ENCODE measurements at regions not wholly inside any gene's neighbourhood (a gene's known extent, or its start where the extent isn't known, plus 50 kb on each side); places are given as distances from the start of the nearest gene placed in this dataset.

DNA sequence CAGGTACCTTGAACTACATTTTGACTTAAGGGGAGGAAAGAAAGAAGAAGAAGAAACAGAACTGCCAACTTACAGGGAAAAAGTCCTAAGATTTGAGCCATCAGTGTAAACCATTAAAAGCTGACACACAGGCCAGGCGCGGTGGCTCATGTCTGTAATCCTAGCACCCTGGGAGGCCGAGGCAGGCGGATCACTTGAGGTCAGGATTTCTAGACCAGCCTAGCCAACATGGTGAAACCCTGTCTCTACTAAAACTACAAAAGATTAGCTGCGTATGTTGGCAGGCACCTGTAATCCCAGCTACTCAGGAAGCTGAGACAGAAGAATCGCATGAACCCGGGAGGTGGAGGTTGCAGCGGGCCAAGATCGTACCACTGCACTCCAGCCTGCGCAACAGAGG is 389.7 kb upstream of the FAM241A start:
- no peaks in the 10 kb centered on the region for H3K27me3 ChIP-seq
- no peaks in the 10 kb centered on the region for H3K36me3 ChIP-seq
- H3K4me3 ChIP-seq: no peak overlapping the region
- no peak for DNase-seq
- H3K9me3 ChIP-seq: no peaks in the 10 kb centered on the region

DNA sequence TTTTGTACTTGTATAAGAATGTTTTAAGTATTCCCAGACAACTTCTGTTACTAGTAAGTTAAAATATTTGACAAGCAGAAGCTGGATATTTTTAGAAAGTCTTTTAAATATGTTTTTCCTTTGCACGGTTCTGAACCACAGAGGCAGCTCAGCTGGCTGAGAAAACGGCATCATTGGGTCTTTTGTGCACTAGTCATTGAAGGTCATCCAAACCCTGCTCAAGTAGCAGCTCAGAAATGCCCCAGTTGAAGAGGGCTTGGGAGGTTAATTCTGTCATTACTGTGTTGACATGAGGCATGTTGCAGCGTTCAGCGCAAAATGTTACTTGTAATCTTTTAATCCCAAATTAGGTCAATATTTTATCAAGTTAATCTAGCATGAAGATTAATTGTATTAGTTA is 383.7 kb upstream of the FAM241A start:
- H3K9me3 ChIP-seq: no peaks in the 10 kb centered on the region
- no peak overlapping the region for H3K4me3 ChIP-seq
- H3K27me3 ChIP-seq: no peaks in the 10 kb centered on the region
- H3K36me3 ChIP-seq: no peaks in the 10 kb centered on the region
- DNase-seq: no peak

DNA sequence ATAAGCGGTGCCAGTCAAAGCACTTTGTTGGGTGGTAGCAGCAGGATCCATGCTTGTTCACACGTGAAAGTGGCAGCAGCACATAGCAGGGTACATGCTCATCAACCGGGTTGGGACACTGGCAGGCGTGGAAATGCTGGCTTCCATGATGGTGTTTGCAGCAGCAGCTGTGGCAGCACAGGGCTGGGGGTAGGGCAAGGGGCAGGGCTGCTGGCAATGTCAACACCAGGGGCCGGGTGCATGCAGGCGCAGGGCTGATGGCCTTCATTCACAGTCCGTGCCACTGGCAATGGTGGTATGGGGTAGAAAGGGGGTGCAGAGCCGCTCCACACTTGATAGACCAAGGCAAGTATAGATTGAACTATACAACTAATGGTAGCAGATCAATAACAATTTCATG is 374.7 kb upstream of the FAM241A start:
- Histone ChIP-seq H3K36me3 (no peaks in the 10 kb centered on the region), H3K4me3 (no peak overlapping the region), H3K9me3 (no peaks in the 10 kb centered on the region), H3K27me3 (no peaks in the 10 kb centered on the region)
- no peak for DNase-seq

DNA sequence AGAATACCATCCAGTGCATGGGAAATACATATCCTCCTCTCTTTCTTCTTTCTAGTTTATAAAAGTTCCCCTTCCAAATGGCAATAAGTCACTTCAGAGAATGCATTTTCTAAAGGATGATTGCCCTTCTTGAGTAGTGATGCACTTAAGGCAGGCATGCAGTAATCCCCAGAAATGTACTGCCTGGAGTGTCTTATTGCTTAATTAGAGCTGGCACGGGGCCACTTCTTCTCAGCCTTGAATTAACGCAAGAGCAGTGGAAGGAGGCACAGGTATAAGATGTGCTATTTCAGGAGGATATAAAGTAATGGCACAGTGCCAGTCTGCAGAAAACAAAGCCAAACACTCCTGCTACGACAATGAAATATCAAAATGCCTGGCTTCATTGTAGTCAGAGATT is 371.4 kb upstream of the FAM241A start:
- DNase-seq: no peak
- H3K9me3 ChIP-seq: no peaks in the 10 kb centered on the region
- H3K27me3 ChIP-seq: no peaks in the 10 kb centered on the region
- no peak overlapping the region for H3K4me3 ChIP-seq
- no peaks in the 10 kb centered on the region for H3K36me3 ChIP-seq

DNA sequence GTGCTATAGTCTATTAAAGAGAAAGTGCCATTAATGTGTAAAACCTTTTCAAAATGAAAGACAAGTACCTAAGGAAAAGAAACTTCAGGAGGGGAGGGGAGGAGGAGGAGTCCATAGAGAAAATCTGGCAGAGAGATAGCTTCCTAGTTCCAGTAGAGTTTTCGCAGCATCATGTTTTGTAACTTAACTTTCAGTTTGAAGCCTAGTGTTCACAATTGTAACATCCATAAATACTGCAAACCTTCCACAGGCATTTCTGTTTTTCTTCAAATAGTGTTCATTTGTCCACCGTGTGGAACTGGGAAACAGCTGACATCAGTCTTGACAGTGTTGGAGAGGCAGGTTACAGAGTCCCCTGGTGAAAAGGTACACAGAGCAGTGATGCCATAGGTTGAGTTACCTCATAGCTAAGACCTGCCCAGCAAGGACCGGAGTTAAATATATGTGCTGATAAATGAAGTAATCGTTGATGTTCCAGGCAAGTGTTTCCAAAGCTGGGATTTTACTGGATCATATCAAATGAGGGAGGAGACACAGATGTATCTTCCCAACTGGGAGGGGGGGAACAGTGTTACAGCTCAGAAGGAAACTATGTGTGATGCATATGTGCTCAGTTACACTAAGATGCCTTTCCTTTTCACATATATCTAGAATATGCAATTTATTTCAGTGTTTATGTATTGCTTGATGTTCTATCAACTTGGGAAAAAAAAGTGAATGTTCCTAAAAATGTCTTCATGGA is 369.5 kb upstream of the FAM241A start:
- no peaks in the 10 kb centered on the region for H3K27me3 ChIP-seq
- no peak for DNase-seq
- no peaks in the 10 kb centered on the region for H3K9me3 ChIP-seq
- no peaks in the 10 kb centered on the region for H3K36me3 ChIP-seq
- no peak overlapping the region for H3K4me3 ChIP-seq

DNA sequence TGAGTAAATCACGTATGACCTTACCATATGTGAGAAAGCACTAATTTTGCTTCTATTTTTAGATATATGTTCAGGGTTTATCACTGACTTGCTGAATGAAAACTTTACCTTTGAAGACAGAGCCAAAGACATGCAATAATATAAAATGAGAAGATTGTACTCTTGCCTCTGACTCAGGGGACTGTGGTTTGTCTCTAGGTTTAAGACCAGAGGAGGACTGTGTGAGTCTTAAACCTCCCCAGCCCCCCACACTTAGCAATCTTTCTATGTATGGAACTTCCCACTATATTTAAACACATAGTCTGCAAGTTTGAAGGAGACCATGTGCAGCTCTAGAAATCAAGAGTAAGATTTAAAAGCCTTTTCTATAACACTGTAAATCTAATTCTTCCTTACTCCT is 368.7 kb upstream of the FAM241A start:
- DNase-seq: no peak
- no peaks in the 10 kb centered on the region for H3K27me3 ChIP-seq
- H3K9me3 ChIP-seq: no peaks in the 10 kb centered on the region
- H3K4me3 ChIP-seq: no peak overlapping the region
- no peaks in the 10 kb centered on the region for H3K36me3 ChIP-seq

DNA sequence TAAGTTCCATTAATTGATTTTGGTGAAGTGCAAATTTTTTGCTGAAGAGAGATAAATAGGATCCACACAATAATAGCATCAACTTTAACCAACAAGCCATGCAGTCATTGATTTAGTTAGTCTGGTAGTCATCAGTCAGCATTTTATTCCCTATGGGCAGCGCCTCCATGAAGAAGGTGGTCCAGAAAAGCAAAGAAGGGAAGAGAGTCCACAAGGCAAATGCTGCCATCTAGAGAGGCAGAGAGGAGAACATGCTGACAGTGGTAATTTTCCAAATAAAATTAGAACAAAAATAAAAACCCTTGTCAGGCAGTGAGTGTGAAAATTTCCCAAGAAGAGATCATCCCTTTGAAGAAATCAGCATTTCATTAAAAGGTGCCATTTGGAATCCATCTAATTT is 366.7 kb upstream of the FAM241A start:
- Histone ChIP-seq H3K36me3 (no peaks in the 10 kb centered on the region), H3K27me3 (no peaks in the 10 kb centered on the region)
- DNase-seq: no peak

DNA sequence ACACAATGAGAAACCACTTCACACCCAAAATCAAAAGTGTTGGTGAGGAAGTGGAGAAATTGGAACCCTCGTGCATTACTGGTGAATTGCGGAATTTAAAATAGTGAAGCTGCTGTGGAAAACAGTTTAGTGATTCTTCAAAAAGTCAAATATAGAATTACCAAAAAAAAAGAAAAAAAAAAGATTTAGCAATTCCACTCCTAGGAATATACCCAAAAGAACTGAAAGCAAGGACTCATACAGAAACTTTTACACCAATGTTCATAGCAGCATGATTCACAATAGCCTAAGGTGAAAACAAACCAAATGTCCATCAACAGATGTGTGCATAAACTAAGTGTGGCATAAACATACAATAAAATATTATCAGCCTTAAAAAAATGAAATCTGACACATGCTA is 364.3 kb upstream of the FAM241A start:
- no peaks in the 10 kb centered on the region for H3K27me3 ChIP-seq
- H3K36me3 ChIP-seq: no peaks in the 10 kb centered on the region
- no peak for DNase-seq
- H3K4me3 ChIP-seq: no peak overlapping the region
- H3K9me3 ChIP-seq: no peaks in the 10 kb centered on the region

More for the DNA sequence above, 366.7 kb upstream of the FAM241A start:
- Histone ChIP-seq H3K9me3 (no peaks in the 10 kb centered on the region), H3K4me3 (no peak overlapping the region)

DNA sequence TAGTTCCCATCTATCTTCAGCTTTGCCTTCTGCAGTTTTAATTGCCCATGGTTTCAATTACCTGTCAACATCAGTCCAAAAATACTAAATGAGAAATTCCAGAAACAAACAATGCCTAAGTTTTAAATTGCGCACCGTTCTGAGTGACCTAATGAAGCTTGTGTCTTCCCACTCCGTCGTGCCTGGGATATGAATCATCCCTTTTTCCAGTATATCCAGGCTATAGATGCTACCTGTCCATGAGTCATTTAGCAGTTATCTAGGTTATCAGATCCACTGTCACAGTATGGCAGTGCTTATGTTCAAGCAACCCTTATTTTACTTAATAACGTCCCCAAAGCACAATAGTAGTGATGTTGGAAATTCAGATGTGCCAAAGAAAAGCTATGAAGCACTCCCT is 363.6 kb upstream of the FAM241A start:
- Histone ChIP-seq H3K9me3 (no peaks in the 10 kb centered on the region), H3K4me3 (no peak overlapping the region), H3K36me3 (no peaks in the 10 kb centered on the region), H3K27me3 (no peaks in the 10 kb centered on the region)
- DNase-seq: no peak

DNA sequence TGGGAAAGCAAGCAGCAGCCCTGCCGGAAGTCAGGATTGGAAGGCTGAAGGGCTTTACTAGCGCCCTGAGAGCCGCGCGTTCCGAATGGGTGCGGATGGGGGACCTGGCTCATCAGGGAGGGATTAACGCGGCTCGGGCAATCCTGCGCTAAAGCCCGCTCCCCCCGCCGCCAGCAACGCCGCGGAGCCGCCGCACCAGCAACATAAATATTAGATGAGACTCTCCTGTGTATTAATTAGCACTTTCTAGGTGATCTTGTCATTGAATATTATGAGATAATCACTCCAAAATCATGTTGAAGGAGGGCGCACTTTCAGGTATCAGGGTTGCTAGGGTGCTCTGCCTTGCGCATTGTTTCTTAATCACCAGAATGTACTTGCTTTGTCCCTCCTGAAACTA is 357.2 kb upstream of the FAM241A start:
- Histone ChIP-seq H3K36me3 (no peaks in the 10 kb centered on the region), H3K27me3 (no peaks in the 10 kb centered on the region), H3K9me3 (no peaks in the 10 kb centered on the region), H3K4me3 (no peak overlapping the region)
- no peak for DNase-seq

DNA sequence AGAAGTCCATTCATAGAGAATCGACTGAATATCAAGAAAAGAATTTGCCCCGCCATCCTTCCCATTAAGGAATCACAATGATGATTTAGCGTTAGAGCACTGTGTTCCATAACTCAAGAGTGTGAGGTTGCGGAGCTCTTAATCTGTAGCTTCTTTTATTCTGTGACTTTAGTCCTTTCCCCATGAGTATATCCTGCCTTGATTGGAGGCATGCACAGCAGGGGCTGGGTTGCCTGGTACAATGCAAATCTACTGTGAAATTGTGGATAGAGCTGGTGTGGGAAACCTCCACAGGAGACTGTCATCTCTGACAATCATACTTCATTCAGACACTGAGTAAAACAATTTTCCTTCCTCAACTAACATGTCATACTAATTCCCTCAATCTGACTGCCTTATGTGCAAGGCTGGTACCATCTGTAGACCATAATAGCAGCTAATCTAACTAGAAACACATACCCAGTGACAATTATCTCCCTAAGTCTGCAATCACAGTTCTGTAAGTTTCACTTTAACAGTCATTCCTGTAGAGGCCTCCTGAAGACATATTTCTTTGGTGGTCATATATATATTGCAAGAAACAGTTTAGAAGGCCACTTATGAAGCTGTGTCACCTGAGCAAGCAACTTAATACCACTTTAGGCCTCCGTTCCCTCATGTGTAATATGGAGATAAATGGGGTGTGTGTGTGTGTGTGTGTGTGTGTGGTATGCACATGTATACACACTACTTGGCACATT is 355.2 kb upstream of the FAM241A start:
- Histone ChIP-seq H3K36me3 (no peaks in the 10 kb centered on the region), H3K9me3 (no peaks in the 10 kb centered on the region), H3K4me3 (no peak overlapping the region), H3K27me3 (no peaks in the 10 kb centered on the region)
- DNase-seq: no peak

DNA sequence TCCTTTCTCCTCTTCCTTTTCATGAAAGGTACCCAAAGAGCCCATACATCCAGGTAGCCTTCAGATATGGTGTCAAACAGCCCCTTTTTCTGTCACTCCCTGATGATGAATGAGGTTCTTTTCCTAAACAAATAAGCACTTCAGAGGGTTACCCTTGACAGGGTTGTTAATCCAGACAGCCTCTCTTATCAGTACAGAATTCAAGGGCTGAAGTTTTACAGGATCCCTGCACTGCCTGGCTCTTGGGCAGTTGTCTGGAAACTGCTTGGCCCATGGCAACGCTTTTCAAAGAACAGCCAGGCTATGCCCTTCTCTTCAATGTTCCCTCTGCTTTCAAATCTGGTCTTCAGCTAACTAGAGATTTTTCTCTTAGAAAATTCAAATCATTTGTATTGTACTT is 352.6 kb upstream of the FAM241A start:
- DNase-seq: no peak
- H3K36me3 ChIP-seq: no peaks in the 10 kb centered on the region
- no peaks in the 10 kb centered on the region for H3K9me3 ChIP-seq
- H3K4me3 ChIP-seq: no peak overlapping the region
- H3K27me3 ChIP-seq: no peaks in the 10 kb centered on the region

DNA sequence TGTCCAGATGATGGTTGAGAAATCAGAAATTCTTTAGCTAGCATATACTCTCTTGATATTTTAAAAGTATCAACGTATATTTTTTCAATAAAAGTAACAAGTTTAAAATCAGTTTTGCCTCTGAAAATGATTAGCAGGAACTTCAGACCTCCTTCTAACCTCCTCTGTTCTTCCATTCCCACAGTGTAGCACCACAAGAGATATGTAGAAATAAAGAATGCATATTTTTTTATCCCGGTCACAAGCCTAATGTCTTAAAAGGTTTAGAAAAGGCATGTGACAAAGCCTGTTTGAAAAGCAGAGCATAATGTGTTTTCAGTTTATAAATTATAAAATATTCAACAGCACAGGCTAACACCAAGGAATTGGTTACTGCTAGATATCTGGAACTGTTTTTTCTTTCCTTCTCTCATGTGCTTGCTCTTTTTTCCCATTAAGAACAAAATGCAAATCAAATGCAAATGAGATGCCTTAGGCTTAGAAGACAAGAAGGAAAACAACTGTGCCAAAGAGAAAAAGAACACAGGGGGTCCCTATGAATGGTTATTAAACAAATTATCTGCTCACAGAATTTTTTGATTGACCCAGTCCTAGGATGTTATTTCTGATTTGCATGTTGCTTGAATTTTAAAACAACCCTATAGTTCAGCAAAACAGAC is 351.7 kb upstream of the FAM241A start:
- no peak overlapping the region for H3K4me3 ChIP-seq
- H3K9me3 ChIP-seq: no peaks in the 10 kb centered on the region
- DNase-seq: no peak
- H3K36me3 ChIP-seq: no peaks in the 10 kb centered on the region
- no peaks in the 10 kb centered on the region for H3K27me3 ChIP-seq

DNA sequence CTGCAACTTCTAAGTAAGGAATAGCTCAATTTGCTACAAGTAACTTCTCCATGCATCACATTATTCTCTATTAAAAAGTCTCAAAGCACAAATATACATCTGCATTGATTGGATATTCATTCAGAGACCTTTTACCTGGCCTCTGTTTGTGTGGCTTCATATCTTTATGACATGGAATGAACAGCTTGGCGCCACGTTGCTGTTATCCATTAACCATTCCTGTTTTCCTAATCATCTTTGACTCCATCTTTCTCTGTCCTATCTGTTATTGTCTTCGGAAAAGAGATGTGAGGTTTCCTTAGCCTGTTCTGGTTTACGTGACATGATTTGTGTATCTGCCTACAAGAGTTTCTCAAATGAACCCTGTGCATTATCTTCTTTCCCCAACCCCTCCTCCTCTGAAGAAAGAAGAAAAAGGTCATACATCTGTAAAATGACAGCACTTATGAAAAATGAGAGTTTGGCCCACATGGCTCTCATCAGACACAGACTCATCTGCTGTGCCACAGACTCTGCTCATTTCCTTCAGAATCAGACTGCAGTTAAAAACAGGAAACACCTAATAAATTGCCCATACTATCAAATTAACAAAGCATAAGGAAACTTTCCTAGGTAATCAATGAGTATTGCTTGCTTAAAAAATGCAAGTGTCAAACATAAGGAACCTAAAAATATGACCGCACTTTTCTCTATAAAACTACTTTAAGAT is 347.6 kb upstream of the FAM241A start:
- H3K36me3 ChIP-seq: no peaks in the 10 kb centered on the region
- H3K9me3 ChIP-seq: no peaks in the 10 kb centered on the region
- no peak overlapping the region for H3K4me3 ChIP-seq
- H3K27me3 ChIP-seq: no peaks in the 10 kb centered on the region
- no peak for DNase-seq

DNA sequence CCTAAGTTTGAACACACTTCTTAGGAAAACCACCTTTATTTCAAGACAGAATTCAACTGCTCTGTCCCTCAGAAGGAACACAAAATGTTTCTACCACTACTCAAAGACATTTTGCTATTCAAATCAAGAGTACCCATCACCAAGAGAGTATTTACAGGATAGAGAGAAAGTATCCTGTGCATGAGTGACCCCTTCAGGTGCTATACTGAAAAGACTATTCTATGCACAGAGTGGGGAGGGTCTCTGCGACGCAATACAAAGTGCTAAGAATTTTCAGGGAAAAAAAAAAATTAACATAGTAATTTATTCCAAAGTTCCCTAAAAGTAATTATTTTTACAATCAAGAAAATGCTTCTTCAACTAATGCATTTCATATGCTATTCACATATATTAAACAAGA is 346.4 kb upstream of the FAM241A start:
- H3K27me3 ChIP-seq: no peaks in the 10 kb centered on the region
- no peaks in the 10 kb centered on the region for H3K9me3 ChIP-seq
- no peak overlapping the region for H3K4me3 ChIP-seq
- H3K36me3 ChIP-seq: no peaks in the 10 kb centered on the region
- DNase-seq: no peak

DNA sequence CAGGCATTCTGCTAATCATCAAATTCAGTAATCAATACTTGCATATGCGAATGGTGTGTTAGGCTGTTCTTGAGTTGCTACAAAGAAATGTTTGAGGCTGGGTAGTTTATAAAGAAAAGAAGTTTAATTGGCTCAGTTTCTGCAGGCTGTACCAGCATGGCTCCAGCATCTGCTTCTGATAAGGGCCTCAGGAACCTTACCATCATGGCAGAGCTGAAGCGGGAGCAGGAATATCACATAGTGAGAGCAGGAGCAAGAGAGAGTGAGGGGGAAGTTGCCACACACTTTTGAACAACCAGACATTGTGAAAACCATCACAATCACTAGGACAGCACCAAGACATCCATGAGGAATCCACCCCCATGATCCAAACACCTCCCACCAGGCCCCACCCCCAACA is 344.7 kb upstream of the FAM241A start:
- Histone ChIP-seq H3K36me3 (no peaks in the 10 kb centered on the region), H3K4me3 (no peak overlapping the region), H3K27me3 (no peaks in the 10 kb centered on the region), H3K9me3 (no peaks in the 10 kb centered on the region)
- DNase-seq: no peak

DNA sequence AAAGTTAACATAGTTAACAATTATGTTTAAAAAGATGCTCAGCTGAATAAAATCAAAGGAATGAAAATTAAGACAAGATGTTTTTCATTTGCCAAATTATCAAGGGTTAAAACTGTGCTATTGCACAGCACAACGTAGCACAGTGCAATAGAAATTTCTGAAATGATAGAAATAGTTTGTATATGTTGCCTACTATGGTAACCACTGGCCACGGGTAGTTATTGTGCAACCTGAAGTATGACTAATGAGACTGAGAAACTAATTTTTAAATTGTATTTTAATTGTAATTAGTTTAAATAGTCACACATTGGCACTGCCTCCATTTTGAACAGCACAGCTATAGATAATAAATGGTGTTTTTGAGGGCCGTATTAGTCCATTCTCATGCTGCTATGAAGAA is 343.1 kb upstream of the FAM241A start:
- Histone ChIP-seq H3K36me3 (no peaks in the 10 kb centered on the region), H3K9me3 (no peaks in the 10 kb centered on the region), H3K4me3 (no peak overlapping the region), H3K27me3 (no peaks in the 10 kb centered on the region)
- DNase-seq: no peak

Data from MG63 (cell line).